ENCODE measurements at regions not wholly inside any gene's neighbourhood (a gene's known extent, or its start where the extent isn't known, plus 50 kb on each side); places are given as distances from the start of the nearest gene placed in this dataset.

DNA sequence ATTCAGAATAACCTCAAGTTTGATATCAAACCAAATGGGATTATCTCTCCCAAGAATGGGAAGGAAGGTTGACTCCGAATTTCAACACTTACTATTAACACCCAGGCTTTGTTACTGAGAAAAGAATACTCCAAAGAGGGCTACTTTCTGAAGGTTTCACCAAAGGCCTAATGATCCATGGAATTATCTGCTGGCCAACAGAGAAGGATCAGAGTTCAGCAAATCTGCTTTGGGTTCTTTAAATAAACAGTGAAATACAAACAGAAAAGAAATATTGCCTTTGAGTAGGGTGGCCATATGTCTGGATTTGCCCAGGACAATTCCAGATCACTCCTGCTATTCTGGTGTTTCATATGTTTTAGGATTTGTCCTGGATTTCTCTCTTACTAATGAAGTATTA is 564.5 kb upstream of the PSMD7 start:
- no peak overlapping the region for H3K4me3 ChIP-seq
- no peak overlapping the region for H3K9ac ChIP-seq
- no peak overlapping the region for H3K4me2 ChIP-seq
- no peaks in the 10 kb centered on the region for H3K36me3 ChIP-seq
- H4K20me1 ChIP-seq = no peaks in the 10 kb centered on the region
- H3K9me3 ChIP-seq = no peaks in the 10 kb centered on the region; the same call in 1 of the 2 replicates
- no peaks in the 10 kb centered on the region for H3K4me1 ChIP-seq
- H3K27ac ChIP-seq = no peak overlapping the region
- H3K27me3 ChIP-seq = no peaks in the 10 kb centered on the region
- no peak for TF ChIP-seq Cebpa-rat (IDR thresholded peaks at IDR 0.05)

DNA sequence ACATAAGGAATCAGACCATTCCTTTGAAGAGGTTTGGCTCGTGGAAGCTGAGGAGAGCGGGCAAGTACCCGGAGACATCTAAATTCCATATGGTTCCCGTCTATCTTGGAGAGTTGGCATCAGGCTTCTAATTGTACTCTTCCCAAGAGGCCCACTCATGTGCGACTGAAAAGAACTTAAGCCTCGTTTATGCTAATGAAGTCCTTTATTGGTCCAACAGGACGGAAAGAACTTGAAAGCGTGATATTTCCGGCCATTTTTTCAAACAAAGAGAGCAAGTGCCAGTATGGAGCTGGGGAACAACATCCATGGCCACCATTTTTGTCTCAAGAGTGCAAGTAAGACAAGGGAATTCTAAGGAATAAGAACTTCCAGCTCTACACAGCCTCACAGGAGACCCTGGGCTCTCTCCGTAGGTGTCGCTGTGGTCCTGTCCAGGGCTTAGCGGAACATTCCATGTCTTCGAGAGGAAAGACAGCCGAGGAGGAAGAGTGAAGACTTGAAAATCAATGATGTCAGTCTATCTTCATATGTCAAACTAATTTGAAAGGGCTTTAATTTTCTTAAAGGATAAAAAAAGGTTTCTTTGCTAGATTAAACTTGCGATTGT is 566.0 kb upstream of the PSMD7 start:
- Histone ChIP-seq H3K4me2 (no peak overlapping the region), H3K36me3 (no peaks in the 10 kb centered on the region), H3K9ac (no peak overlapping the region), H4K20me1 (no peaks in the 10 kb centered on the region), H3K9me3 (no peaks in the 10 kb centered on the region; the same call in 1 of the 2 replicates), H3K4me1 (no peaks in the 10 kb centered on the region), H3K27me3 (no peaks in the 10 kb centered on the region), H3K27ac (no peak overlapping the region), H3K4me3 (no peak overlapping the region)
- no peak for TF ChIP-seq Cebpa-rat (IDR thresholded peaks at IDR 0.05)

DNA sequence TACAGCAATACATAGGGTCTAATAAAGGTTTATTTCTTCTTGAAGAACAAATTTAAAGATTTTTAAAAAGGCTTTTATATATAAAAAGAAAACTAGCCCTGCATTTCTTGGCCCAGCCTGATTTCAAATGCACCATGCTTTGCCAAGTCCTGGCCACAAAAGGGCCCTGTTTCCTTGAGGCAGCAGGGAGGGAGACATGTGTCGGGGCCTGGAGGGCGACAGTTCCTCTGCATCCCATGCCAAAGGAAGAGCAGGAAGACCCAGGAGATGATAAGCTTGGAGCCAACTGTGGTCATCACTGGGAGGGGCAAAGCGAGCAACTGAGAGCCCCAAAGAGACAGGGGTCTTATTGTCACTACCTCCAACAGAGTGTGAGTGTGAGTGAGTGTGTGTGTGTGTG is 571.5 kb upstream of the PSMD7 start:
- no peaks in the 10 kb centered on the region for H3K4me1 ChIP-seq

DNA sequence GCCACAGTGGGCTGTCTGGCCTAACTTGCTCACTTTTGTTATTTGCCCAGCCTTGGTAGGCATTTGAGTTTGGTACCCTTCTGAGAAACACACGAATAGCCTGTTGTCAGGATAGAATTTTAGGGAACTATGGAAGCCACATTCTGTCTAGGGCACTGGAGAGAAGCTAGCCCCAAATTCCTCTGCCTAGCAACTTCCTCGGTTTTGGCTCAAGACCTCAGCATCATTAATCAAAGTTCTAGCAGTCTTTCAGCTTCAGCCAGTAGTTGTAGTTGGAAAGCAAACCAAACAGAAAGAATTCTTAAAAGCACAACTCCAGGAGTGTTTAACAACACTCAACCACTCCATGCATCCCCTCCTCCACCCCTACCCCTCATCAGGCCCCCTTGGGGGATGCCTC is 572.1 kb upstream of the PSMD7 start:
- Histone ChIP-seq H4K20me1 (no peaks in the 10 kb centered on the region), H3K4me3 (no peak overlapping the region), H3K9ac (no peak overlapping the region), H3K27me3 (no peaks in the 10 kb centered on the region), H3K9me3 (no peaks in the 10 kb centered on the region), H3K4me2 (no peak overlapping the region), H3K36me3 (no peaks in the 10 kb centered on the region), H3K4me1 (no peaks in the 10 kb centered on the region), H3K27ac (no peak overlapping the region)
- TF ChIP-seq Cebpa-rat (IDR thresholded peaks at IDR 0.05) = no peak

More for the DNA sequence above, 571.5 kb upstream of the PSMD7 start:
- TF ChIP-seq Cebpa-rat (IDR thresholded peaks at IDR 0.05) = no peak
- Histone ChIP-seq H3K4me3 (no peak overlapping the region), H3K36me3 (no peaks in the 10 kb centered on the region), H3K27ac (no peak overlapping the region), H4K20me1 (no peaks in the 10 kb centered on the region), H3K27me3 (no peaks in the 10 kb centered on the region), H3K9me3 (no peaks in the 10 kb centered on the region), H3K4me2 (no peak overlapping the region), H3K9ac (no peak overlapping the region)

DNA sequence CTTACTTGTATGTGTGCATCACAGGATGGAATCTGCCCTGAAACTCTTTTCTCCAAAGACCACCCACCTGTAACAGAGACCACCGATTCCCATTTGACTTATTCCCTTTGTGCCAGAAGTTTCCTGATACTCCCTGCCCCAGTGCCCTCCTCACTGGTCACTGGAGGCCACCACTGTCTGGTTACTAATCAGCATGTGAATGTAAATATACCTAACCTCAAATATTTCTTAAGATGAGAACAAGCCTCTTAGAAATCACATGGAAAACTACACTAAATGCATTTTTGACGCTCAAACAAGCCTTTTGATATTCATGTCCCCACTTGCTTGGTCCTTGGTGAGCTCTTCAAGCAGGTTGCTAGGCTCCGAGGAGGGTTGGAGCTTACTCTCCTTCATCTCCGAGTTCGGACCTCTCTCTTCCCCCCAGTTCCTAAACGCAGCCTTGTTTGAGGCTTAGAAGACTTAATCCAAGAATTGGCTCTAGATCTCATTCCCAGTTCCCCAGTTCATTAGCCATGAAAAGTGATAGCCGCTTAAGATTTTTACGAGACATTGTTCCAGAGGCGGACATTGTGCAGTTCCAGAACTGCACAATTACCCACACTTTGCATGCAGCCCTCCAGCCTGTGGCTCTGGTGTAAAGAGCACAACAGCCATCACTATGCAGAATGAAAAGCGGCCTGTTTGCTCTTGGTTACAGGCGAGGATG is 579.2 kb upstream of the PSMD7 start:
- H3K27ac ChIP-seq = no peak overlapping the region
- no peaks in the 10 kb centered on the region for H3K9me3 ChIP-seq
- no peak overlapping the region for H3K9ac ChIP-seq
- H3K4me1 ChIP-seq = no peaks in the 10 kb centered on the region
- no peak for TF ChIP-seq Cebpa-rat (IDR thresholded peaks at IDR 0.05)
- H4K20me1 ChIP-seq = no peaks in the 10 kb centered on the region
- H3K36me3 ChIP-seq = no peaks in the 10 kb centered on the region
- H3K4me3 ChIP-seq = no peak overlapping the region
- H3K27me3 ChIP-seq = no peaks in the 10 kb centered on the region
- no peak overlapping the region for H3K4me2 ChIP-seq

DNA sequence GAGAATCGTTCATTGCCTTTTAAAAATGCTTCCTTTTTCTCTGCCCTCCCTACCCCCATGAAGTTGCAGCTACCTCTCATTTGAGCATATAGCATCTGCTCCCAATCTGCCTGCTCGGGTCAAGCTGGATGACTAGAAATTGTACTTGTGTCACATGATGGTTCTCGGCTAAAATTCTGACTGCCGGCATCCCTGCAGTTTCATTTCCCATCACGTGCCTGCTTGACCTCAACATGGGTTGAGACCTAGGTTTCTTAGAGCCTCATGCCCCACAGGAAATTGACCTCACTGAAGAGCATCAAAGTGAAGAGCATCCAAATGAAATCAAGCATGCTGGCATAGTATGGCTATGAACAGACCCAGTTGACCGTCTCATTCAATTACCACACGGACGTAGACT is 581.6 kb upstream of the PSMD7 start:
- Histone ChIP-seq H3K27me3 (no peaks in the 10 kb centered on the region), H3K9ac (no peak overlapping the region), H3K4me2 (no peak overlapping the region)

DNA sequence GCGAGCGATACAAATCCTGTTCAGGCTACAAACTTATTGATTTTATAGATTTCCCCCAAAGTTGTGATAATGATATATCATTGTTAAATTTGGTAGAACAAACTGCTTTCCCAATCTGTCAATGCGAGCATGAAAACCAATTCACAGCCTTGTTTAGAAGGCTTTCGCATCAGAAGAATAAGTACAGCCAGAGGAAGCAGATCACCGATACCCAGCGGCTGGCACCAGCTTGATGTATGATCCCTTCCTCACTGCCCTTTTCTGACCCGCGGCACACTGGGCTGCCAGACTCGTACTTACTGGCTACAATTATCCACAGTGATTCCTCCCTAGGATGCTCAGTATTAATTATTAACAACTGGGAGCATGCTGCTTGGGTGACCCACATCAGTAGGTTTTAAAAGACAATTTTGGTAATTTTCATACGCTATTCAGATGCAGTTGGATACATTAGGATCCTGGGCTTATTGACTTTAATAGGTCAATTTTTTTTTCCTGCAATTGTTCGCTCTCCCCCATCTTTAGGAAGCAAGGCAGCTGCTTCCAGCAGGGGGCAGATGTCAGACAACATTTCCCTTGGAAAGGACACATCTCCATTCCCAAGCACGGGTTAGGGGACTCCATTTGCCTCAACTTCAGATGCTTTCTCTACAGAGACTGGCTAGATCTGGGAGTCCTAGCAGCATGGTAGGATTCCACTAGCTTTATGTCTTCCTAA is 582.7 kb upstream of the PSMD7 start:
- Histone ChIP-seq H3K4me1 (no peaks in the 10 kb centered on the region), H4K20me1 (no peaks in the 10 kb centered on the region), H3K4me2 (no peak overlapping the region), H3K9ac (no peak overlapping the region), H3K9me3 (no peaks in the 10 kb centered on the region), H3K27me3 (no peaks in the 10 kb centered on the region), H3K36me3 (no peaks in the 10 kb centered on the region), H3K4me3 (no peak overlapping the region), H3K27ac (no peak overlapping the region)
- no peak for TF ChIP-seq Cebpa-rat (IDR thresholded peaks at IDR 0.05)

More for the DNA sequence above, 581.6 kb upstream of the PSMD7 start:
- Histone ChIP-seq H3K9me3 (no peaks in the 10 kb centered on the region), H3K36me3 (no peaks in the 10 kb centered on the region), H4K20me1 (no peaks in the 10 kb centered on the region), H3K27ac (no peak overlapping the region), H3K4me1 (no peaks in the 10 kb centered on the region), H3K4me3 (no peak overlapping the region)
- no peak for TF ChIP-seq Cebpa-rat (IDR thresholded peaks at IDR 0.05)

DNA sequence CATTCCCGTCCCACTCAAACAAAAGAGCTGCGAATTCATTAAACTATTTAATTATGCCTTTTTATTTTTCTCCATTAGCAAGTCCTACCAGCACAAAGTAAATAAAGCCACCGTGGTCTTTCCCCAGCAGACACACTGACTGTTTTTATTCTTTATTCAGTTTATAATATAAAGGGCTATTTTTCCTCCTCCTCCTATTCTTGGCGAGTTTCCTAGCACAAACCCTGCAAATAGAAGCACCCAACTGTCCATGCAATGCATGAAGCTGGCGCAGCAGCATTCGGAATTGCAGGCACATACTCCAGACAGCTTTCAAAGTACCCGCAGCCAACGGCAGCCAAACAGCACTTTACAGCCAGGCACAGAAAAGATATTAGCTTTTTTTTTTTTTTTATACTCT is 583.4 kb upstream of the PSMD7 start:
- Histone ChIP-seq H3K27ac (no peak overlapping the region), H3K4me3 (no peak overlapping the region), H3K4me1 (no peaks in the 10 kb centered on the region), H3K9me3 (no peaks in the 10 kb centered on the region), H4K20me1 (no peaks in the 10 kb centered on the region), H3K9ac (no peak overlapping the region), H3K27me3 (no peaks in the 10 kb centered on the region), H3K36me3 (no peaks in the 10 kb centered on the region), H3K4me2 (no peak overlapping the region)
- no peak for TF ChIP-seq Cebpa-rat (IDR thresholded peaks at IDR 0.05)

DNA sequence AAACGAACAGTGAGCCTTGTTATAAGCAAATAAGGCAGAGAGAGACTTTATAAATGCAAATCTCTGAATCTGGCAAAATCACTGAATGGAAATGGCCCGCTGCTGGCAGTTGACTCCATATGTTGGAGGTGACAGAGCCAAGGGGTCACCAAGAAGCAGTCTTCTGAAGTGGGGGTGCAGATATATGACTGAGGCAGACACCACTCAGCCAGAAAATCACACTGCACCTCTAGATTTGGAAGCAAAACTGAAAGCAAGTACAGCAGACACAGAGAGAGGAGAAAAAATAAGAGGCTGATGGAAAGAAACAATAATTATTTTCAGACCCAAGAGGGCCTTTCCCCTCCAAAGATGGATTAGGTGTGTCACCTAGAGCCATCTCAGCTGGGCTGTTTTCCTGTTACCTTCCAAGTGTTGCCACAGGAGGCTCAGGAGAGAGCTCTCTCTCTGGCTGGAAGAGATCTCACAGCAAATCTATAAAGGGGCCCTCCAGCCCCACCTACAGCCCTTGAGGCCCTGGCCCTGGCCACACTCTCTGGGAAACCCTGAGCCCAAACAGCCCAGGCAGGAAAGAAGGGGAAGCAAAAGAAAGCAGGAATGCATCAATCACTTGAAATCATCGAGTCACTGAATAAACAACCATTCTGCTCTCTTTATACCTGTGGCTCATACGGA is 585.1 kb upstream of the PSMD7 start:
- Histone ChIP-seq H3K4me3 (no peak overlapping the region), H3K4me2 (no peak overlapping the region), H3K9ac (no peak overlapping the region), H3K9me3 (no peaks in the 10 kb centered on the region), H3K4me1 (no peaks in the 10 kb centered on the region), H3K27ac (no peak overlapping the region), H4K20me1 (no peaks in the 10 kb centered on the region), H3K27me3 (no peaks in the 10 kb centered on the region), H3K36me3 (no peaks in the 10 kb centered on the region)
- no peak for TF ChIP-seq Cebpa-rat (IDR thresholded peaks at IDR 0.05)

DNA sequence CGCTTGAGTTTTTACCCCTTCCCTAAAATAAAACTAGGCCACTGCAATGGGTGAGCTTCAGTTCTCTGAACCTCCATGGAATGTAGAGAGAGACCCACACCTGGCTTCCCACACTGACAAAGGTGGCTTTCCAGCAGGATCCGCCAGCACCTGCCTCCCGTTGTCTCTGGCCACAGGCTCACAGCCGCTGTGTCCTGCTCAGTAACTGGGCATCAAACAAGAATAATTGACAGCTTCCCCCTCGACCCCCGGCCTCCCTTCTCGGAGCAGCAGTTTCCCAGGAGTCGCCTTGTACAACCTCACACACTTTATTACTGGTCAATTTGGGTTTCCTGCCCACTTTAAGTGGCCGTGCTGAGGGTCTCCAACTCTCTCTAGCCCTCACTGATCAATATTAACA is 586.1 kb upstream of the PSMD7 start:
- H3K9me3 ChIP-seq = no peaks in the 10 kb centered on the region
- H3K9ac ChIP-seq = no peak overlapping the region
- no peak overlapping the region for H3K4me3 ChIP-seq
- H3K36me3 ChIP-seq = no peaks in the 10 kb centered on the region
- no peaks in the 10 kb centered on the region for H3K4me1 ChIP-seq
- no peak overlapping the region for H3K27ac ChIP-seq
- no peak for TF ChIP-seq Cebpa-rat (IDR thresholded peaks at IDR 0.05)
- H3K27me3 ChIP-seq = no peaks in the 10 kb centered on the region
- H3K4me2 ChIP-seq = no peak overlapping the region
- H4K20me1 ChIP-seq = no peaks in the 10 kb centered on the region

Measured in BLaER1 (cell line).